ENCODE measurements at regions not wholly inside any gene's neighbourhood (a gene's known extent, or its start where the extent isn't known, plus 50 kb on each side); places are given as distances from the start of the nearest gene placed in this dataset.

DNA sequence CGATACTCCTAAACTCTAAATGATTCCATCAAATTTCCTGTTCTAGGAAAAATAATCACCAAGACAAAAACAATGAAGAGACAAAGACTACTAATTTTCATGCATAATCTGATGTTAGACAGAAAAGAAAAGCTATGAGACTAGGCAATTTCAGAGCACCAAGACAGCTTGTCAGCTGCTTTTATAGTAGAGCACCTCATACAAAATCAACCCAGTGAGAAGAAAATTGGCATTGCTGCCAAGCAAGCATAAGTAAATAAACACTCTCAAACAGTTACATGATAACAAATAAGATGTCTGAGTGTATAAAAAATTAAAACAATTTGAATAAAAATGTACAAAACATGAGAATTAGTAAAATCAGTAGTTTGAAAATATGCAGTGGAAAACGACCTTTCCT, 1544.6 kb downstream of the C4orf33 start:
- H3K36me3 Mint-ChIP-seq = no peaks in the 10 kb centered on the region
- H3K27me3 ChIP-seq (ENCODE audit: control insufficient read depth in 2 of 2, insufficient read depth in 2 of 2, low read length in 2 of 2) = no peaks in the 10 kb centered on the region
- whole genome bisulfite sequencing (ENCODE audit: insufficient coverage) = no CpG with 5 or more reads among the region's 2 CpGs

DNA sequence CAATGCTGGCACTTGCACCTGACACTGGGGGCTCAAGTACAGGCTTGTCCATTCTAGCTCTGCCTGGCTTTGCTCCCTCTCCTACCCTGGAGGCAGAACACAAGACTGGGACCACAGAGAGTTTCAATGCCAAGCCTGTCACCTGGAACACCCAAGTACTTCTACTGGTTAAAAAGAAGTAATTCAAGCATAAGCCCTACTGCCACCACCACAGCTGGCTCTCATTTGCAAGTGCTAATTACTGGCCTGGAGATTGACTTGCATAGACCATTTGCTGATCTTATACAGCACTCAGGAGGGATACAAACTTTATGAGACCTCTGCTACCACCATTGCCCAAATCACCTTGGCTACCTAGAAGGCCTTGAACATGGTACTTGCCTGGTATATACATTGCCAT, 1550.9 kb downstream of the C4orf33 start:
- no peaks in the 10 kb centered on the region for H3K79me2 ChIP-seq (ENCODE audit: insufficient read depth, low read length)
- H3K4me2 ChIP-seq (replicated peaks; ENCODE audit: extremely low read depth, low read length, poor library complexity, severe bottlenecking) = no peak overlapping the region
- no peak overlapping the region for H3K4me3 ChIP-seq (replicated peaks in 1 of 3; ENCODE audit: low read depth in 2 of 3, low read length in 3 of 3)
- no peak overlapping the region for H3K27ac Mint-ChIP-seq
- no peaks in the 10 kb centered on the region for H3K36me3 Mint-ChIP-seq
- peaks cover 6 to 13% of the 10 kb centered on the region in 2 donors for H3K9me3 ChIP-seq (replicated peaks in 1 of 2; ENCODE audit: control insufficient read depth in 1 of 2, insufficient read depth in 1 of 2, low read length in 2 of 2)
- H3K36me3 ChIP-seq (replicated peaks in 1 of 2; ENCODE audit: control insufficient read depth in 1 of 2, insufficient read depth in 2 of 2, low read length in 2 of 2) = no peaks in the 10 kb centered on the region
- H3K9me3 Mint-ChIP-seq = peaks cover 0 to 6% (median 2%) of the 10 kb centered on the region in 7 donors
- intact Hi-C loops (cut with micrococcal nuclease) = no loop called here
- no peaks in the 10 kb centered on the region for H3K27me3 Mint-ChIP-seq (ENCODE audit: low read depth in 3 of 3)
- no peak overlapping the region for H3K4me3 Mint-ChIP-seq
- H3K27ac ChIP-seq (ENCODE audit: low read depth in 1 of 2, low read length in 2 of 2) = no peak overlapping the region
- no peak for DNase-seq
- H3K4me1 Mint-ChIP-seq = no peaks in the 10 kb centered on the region
- H2AFZ ChIP-seq (ENCODE audit: insufficient read depth, low read depth, low read length, poor library complexity, severe bottlenecking) = no peak overlapping the region
- no peaks in the 10 kb centered on the region for H3K4me1 ChIP-seq (ENCODE audit: control insufficient read depth in 1 of 2, insufficient read depth in 2 of 2, low read length in 2 of 2)
- TF ChIP-seq, protein P1, sequence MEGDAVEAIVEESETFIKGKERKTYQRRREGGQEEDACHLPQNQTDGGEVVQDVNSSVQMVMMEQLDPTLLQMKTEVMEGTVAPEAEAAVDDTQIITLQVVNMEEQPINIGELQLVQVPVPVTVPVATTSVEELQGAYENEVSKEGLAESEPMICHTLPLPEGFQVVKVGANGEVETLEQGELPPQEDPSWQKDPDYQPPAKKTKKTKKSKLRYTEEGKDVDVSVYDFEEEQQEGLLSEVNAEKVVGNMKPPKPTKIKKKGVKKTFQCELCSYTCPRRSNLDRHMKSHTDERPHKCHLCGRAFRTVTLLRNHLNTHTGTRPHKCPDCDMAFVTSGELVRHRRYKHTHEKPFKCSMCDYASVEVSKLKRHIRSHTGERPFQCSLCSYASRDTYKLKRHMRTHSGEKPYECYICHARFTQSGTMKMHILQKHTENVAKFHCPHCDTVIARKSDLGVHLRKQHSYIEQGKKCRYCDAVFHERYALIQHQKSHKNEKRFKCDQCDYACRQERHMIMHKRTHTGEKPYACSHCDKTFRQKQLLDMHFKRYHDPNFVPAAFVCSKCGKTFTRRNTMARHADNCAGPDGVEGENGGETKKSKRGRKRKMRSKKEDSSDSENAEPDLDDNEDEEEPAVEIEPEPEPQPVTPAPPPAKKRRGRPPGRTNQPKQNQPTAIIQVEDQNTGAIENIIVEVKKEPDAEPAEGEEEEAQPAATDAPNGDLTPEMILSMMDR (IDR thresholded peaks at IDR 0.05) = no peak
- no peaks in the 10 kb centered on the region for H3K27me3 ChIP-seq (ENCODE audit: control insufficient read depth in 2 of 2, insufficient read depth in 2 of 2, low read length in 2 of 2)
- no peaks in the 10 kb centered on the region for H4K20me1 ChIP-seq (ENCODE audit: insufficient read depth, low read length)
- H3K9ac ChIP-seq (ENCODE audit: insufficient read depth, low read length, poor library complexity, severe bottlenecking) = no peak overlapping the region

More for the DNA sequence above, 1544.6 kb downstream of the C4orf33 start:
- Histone ChIP-seq H3K4me1 (ENCODE audit: control insufficient read depth in 1 of 2, insufficient read depth in 2 of 2, low read length in 2 of 2) (no peaks in the 10 kb centered on the region), H3K9ac (ENCODE audit: insufficient read depth, low read length, poor library complexity, severe bottlenecking) (no peak overlapping the region), H3K9me3 (replicated peaks in 1 of 2; ENCODE audit: control insufficient read depth in 1 of 2, insufficient read depth in 1 of 2, low read length in 2 of 2) (peaks cover 0 to 6% of the 10 kb centered on the region in 2 donors), H4K20me1 (ENCODE audit: insufficient read depth, low read length) (no peaks in the 10 kb centered on the region), H2AFZ (ENCODE audit: insufficient read depth, low read depth, low read length, poor library complexity, severe bottlenecking) (no peak overlapping the region), H3K27ac (ENCODE audit: low read depth in 1 of 2, low read length in 2 of 2) (no peak overlapping the region), H3K36me3 (replicated peaks in 1 of 2; ENCODE audit: control insufficient read depth in 1 of 2, insufficient read depth in 2 of 2, low read length in 2 of 2) (no peaks in the 10 kb centered on the region), H3K4me2 (replicated peaks; ENCODE audit: extremely low read depth, low read length, poor library complexity, severe bottlenecking) (no peak overlapping the region), H3K4me3 (replicated peaks in 1 of 3; ENCODE audit: low read depth in 2 of 3, low read length in 3 of 3) (no peak overlapping the region), H3K79me2 (ENCODE audit: insufficient read depth, low read length) (no peaks in the 10 kb centered on the region)
- Mint-ChIP-seq H3K27ac (no peak overlapping the region), H3K9me3 (peaks cover 0 to 4% (median 0%) of the 10 kb centered on the region in 7 donors), H3K4me3 (no peak overlapping the region), H3K4me1 (no peaks in the 10 kb centered on the region), H3K27me3 (ENCODE audit: low read depth in 3 of 3) (no peaks in the 10 kb centered on the region)
- TF ChIP-seq, protein P1 (IDR thresholded peaks at IDR 0.05) = no peak
- no peak for DNase-seq
- intact Hi-C loops (cut with micrococcal nuclease) = no loop called here
